GM20000 (cell line): ENCODE measurements at regions not wholly inside any gene's neighbourhood (a gene's known extent, or its start where the extent isn't known, plus 50 kb on each side); places are given as distances from the start of the nearest gene placed in this dataset.

ENCODE experiments used
- DNase-seq: peaks from one replicate; pipeline ENCODE4 v3.0.0; 2012; ENCODE audit warnings: low spot score
- CTCF ChIP-seq: IDR thresholded peaks from 2 replicates; pipeline ENCODE4 v1.5.1; 2012; ENCODE audit warnings: mild to moderate bottlenecking, control low read depth; ENCODE audit errors: extremely low read depth, missing control alignments

DNA sequence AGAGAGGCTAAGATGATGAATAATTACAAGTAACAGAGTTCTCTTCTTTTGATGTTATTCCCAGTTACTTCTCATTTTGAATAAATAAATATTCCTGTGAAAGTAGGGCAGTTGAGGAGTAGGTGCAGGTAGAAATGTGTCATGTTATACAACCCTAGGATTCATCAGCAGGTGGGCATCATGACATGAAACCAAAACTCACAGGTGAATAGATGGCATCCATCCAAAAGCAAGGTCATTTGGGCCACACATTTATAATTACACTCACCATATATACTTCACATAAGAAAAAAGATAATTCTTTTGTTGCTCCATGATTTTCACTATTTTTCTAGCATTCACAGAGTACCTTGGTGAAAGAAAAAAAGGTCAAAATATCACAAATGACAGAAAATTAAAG, 273.6 kb downstream of the ZBBX start:
- no peak for DNase-seq
- no peak for TF ChIP-seq CTCF

DNA sequence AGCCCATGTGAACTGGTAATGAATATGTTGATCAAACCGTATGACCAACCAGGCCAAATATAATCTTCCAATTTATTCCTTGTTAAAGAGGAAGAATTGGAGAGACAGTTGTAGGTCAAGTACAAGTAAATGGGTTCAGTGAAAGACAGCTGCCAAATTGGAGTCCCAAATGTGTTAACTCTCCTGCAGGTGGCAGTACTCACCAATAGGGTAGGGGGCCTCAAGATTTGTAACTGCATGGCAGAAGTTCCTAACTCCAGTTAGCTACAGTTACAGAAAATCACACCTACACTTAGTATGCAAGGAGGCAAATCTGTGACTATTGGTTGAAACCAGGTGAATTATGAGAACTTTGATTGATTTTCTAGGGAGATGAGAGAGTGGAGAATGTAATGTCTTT, 278.0 kb downstream of the ZBBX start:
- no peak for TF ChIP-seq CTCF
- no peak for DNase-seq

GRCh38 chr3:167100651-167101050, 279.4 kb downstream of the ZBBX start:
- no peak for DNase-seq
- no peak for TF ChIP-seq CTCF

- DNase-seq = no peak
- TF ChIP-seq CTCF = no peak
Measured at GRCh38 chr3:167100200-167100599, 279.9 kb downstream of the ZBBX start.

GRCh38 chr3:167095976-167096375, 284.1 kb downstream of the ZBBX start:
- TF ChIP-seq CTCF = no peak
- no peak for DNase-seq

GRCh38 chr3:167094632-167095031, 285.5 kb downstream of the ZBBX start:
- no peak for DNase-seq
- TF ChIP-seq CTCF = no peak

- no peak for DNase-seq
- no peak for TF ChIP-seq CTCF
Measured at GRCh38 chr3:167091226-167091625, 288.9 kb downstream of the ZBBX start.
